Activated T-helper 17 cell treated with anti-CD3 and anti-CD28 coated beads, Interleukin-2, amount 50 U/mL, for 72 hours (primary cell): ENCODE measurements at regions not wholly inside any gene's neighbourhood (a gene's known extent, or its start where the extent isn't known, plus 50 kb on each side); places are given as distances from the start of the nearest gene placed in this dataset.

ENCODE experiments used
- ATAC-seq: fragments of 150-1000 bp; cut with Tn5 transposase; replicated peaks from 2 replicates; pipeline ENCODE4 v1.10.0; 2021; ENCODE audit warnings: mild to moderate bottlenecking, moderate library complexity
- H3K27ac Mint-ChIP-seq: one replicate; pipeline ENCODE4 v1.8.0; 2022; ENCODE audit warnings: mixed read lengths
- H3K27me3 Mint-ChIP-seq: one replicate; pipeline ENCODE4 v1.8.0; 2022; ENCODE audit warnings: mixed read lengths
- H3K36me3 Mint-ChIP-seq: one replicate; pipeline ENCODE4 v1.8.0; 2022; ENCODE audit warnings: low read depth, mild to moderate bottlenecking, mixed read lengths
- H3K4me1 Mint-ChIP-seq: one replicate; pipeline ENCODE4 v1.8.0; 2022; ENCODE audit warnings: mixed read lengths
- H3K4me3 Mint-ChIP-seq: one replicate; pipeline ENCODE4 v1.8.0; 2022; ENCODE audit warnings: mild to moderate bottlenecking, mixed read lengths
- H3K9me3 Mint-ChIP-seq: one replicate; pipeline ENCODE4 v1.8.0; 2022; ENCODE audit warnings: mixed read lengths

GRCh38 chr2:59733567-59733930 is 819.9 kb downstream of the BCL11A start:
- ATAC-seq: no peak
- H3K9me3 Mint-ChIP-seq: no peaks in the 10 kb centered on the region
- no peaks in the 10 kb centered on the region for H3K27me3 Mint-ChIP-seq
- H3K4me1 Mint-ChIP-seq: no peaks in the 10 kb centered on the region
- H3K4me3 Mint-ChIP-seq: no peak overlapping the region
- H3K27ac Mint-ChIP-seq: no peak overlapping the region
- no peaks in the 10 kb centered on the region for H3K36me3 Mint-ChIP-seq

DNA sequence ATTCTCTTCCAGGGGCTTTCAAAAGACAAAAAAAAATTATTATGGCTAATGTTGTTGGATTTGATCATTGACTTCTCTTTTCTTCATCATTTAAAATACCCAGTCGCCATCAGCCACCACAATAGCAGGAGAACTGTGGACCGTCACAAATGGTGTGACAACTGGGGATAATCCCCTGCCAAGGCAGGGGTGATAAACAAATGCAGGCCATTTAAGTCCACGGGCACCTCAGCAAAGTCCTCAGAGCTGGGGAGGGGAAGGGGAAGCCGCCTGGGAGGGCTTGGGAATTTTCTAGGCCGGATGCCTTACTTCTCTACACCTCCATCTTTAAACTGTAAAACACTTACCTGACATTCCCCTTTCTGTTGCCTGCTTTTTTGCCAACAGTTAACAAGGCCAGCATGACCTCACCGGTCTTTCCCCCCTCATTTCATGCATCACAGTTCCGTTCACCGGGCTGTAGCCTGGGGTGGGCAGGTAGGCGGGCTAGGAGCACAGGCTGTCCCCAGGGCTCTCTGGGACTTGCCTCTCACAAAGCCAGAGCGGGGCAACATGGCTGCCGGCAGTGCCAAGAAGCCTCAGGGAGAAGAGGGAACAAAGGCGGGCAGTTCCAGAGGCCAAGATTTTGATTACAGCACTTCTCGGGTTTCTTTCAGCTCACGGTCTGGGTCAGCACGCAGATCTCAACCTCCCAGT is 820.4 kb downstream of the BCL11A start:
- Mint-ChIP-seq H3K4me1 (no peaks in the 10 kb centered on the region), H3K4me3 (no peak overlapping the region)
- no peak for ATAC-seq

DNA sequence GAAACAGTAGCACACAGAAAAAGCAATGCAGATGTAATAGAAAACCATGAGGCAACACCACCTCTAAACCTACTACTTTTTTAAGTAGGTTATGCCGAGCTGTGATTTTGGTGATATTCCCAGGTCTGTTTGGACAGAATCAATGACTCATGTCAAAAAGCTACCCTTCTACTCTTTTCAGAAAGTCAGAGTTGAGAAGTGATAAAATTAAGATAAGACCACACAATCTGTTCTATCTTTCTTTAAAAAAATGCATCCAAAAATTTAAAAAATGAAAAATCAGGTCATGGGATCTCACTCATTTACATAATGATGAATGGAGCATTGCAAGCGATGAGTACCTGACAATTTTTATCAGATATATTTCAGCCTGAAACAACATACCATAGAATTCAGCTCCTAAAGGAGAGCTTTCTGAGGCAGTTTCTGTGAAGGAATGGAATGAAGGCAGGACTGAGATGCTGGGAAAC is 826.3 kb downstream of the BCL11A start:
- Mint-ChIP-seq H3K4me1 (no peaks in the 10 kb centered on the region), H3K36me3 (no peaks in the 10 kb centered on the region), H3K27ac (no peak overlapping the region), H3K27me3 (no peaks in the 10 kb centered on the region), H3K4me3 (no peak overlapping the region), H3K9me3 (peaks cover 3% of the 10 kb centered on the region)
- no peak for ATAC-seq

More for the DNA sequence above, 820.4 kb downstream of the BCL11A start:
- no peaks in the 10 kb centered on the region for H3K36me3 Mint-ChIP-seq
- no peaks in the 10 kb centered on the region for H3K9me3 Mint-ChIP-seq
- no peaks in the 10 kb centered on the region for H3K27me3 Mint-ChIP-seq
- no peak overlapping the region for H3K27ac Mint-ChIP-seq

- Mint-ChIP-seq H3K4me3 (no peak overlapping the region), H3K27ac (no peak overlapping the region), H3K36me3 (no peaks in the 10 kb centered on the region), H3K4me1 (no peaks in the 10 kb centered on the region), H3K9me3 (peaks cover 3% of the 10 kb centered on the region), H3K27me3 (no peaks in the 10 kb centered on the region)
- ATAC-seq: no peak
Measured at GRCh38 chr2:59726228-59727120, 827.0 kb downstream of the BCL11A start.

GRCh38 chr2:59724746-59725145 is 828.7 kb downstream of the BCL11A start:
- Mint-ChIP-seq H3K4me3 (no peak overlapping the region), H3K27me3 (no peaks in the 10 kb centered on the region), H3K9me3 (peaks cover 3% of the 10 kb centered on the region), H3K27ac (no peak overlapping the region), H3K4me1 (no peaks in the 10 kb centered on the region), H3K36me3 (no peaks in the 10 kb centered on the region)
- no peak for ATAC-seq

GRCh38 chr2:59720296-59720866 is 833.1 kb downstream of the BCL11A start:
- Mint-ChIP-seq H3K27ac (no peak overlapping the region), H3K27me3 (no peaks in the 10 kb centered on the region), H3K4me1 (no peaks in the 10 kb centered on the region), H3K4me3 (no peak overlapping the region), H3K9me3 (peaks cover 3% of the 10 kb centered on the region), H3K36me3 (no peaks in the 10 kb centered on the region)
- ATAC-seq: no peak

- no peak for ATAC-seq
- Mint-ChIP-seq H3K27ac (no peak overlapping the region), H3K27me3 (no peaks in the 10 kb centered on the region), H3K9me3 (no peaks in the 10 kb centered on the region), H3K4me3 (no peak overlapping the region), H3K4me1 (no peaks in the 10 kb centered on the region), H3K36me3 (no peaks in the 10 kb centered on the region)
Measured at GRCh38 chr2:59713577-59713976, 839.9 kb downstream of the BCL11A start.

DNA sequence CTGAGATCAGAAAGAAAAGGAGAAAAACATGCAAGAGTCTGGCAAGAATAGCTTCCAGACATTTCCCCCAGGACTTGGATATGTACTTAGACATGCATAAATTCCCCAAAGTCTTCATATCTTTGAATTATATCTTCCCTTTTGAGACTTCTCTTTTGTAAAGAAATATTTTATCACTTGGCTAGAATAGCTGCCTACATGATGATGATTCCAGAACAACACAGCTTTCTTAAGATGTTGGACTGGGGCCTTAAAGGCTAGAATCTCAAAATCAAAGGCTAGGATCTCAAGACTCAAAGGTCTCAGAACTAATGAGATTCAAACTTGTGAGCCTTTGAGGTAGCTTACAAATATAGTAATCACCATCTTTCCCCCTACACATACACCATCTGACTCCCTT is 842.3 kb downstream of the BCL11A start:
- H3K4me1 Mint-ChIP-seq: no peaks in the 10 kb centered on the region
- ATAC-seq: no peak
- H3K4me3 Mint-ChIP-seq: no peak overlapping the region
- no peaks in the 10 kb centered on the region for H3K36me3 Mint-ChIP-seq
- no peak overlapping the region for H3K27ac Mint-ChIP-seq
- H3K27me3 Mint-ChIP-seq: no peaks in the 10 kb centered on the region
- no peaks in the 10 kb centered on the region for H3K9me3 Mint-ChIP-seq

GRCh38 chr2:59706729-59707128 is 846.7 kb downstream of the BCL11A start:
- ATAC-seq: no peak
- Mint-ChIP-seq H3K4me1 (no peaks in the 10 kb centered on the region), H3K27me3 (no peaks in the 10 kb centered on the region), H3K4me3 (no peak overlapping the region), H3K36me3 (no peaks in the 10 kb centered on the region), H3K9me3 (peaks cover 12% of the 10 kb centered on the region), H3K27ac (no peak overlapping the region)

GRCh38 chr2:59703796-59704195 is 849.7 kb downstream of the BCL11A start:
- no peak overlapping the region for H3K4me3 Mint-ChIP-seq
- H3K27ac Mint-ChIP-seq: no peak overlapping the region
- peaks cover 12% of the 10 kb centered on the region for H3K9me3 Mint-ChIP-seq
- ATAC-seq: no peak
- no peaks in the 10 kb centered on the region for H3K4me1 Mint-ChIP-seq
- H3K36me3 Mint-ChIP-seq: no peaks in the 10 kb centered on the region
- H3K27me3 Mint-ChIP-seq: no peaks in the 10 kb centered on the region

DNA sequence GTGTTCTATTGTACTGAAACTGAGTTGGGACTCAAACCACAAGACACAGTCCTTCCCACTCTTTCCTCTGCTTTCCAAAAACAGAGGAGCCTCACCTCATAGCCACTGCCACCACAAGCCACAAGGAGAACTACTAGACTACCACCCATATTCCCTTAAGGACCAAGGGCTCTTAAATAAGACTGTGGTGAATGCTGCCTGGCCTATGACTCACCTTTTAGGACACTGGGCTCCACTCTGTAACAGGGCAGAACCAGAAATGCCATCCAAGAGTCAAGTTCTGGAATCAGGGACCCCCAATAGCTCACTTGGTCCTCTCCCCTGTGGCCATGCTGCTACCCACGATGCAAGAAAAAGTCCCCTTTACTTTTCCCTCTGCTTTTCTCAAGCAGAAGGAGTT is 851.4 kb downstream of the BCL11A start:
- H3K27ac Mint-ChIP-seq: no peak overlapping the region
- no peak for ATAC-seq
- H3K9me3 Mint-ChIP-seq: peaks cover 12% of the 10 kb centered on the region
- no peaks in the 10 kb centered on the region for H3K27me3 Mint-ChIP-seq
- H3K4me3 Mint-ChIP-seq: no peak overlapping the region
- no peaks in the 10 kb centered on the region for H3K36me3 Mint-ChIP-seq
- H3K4me1 Mint-ChIP-seq: no peaks in the 10 kb centered on the region

DNA sequence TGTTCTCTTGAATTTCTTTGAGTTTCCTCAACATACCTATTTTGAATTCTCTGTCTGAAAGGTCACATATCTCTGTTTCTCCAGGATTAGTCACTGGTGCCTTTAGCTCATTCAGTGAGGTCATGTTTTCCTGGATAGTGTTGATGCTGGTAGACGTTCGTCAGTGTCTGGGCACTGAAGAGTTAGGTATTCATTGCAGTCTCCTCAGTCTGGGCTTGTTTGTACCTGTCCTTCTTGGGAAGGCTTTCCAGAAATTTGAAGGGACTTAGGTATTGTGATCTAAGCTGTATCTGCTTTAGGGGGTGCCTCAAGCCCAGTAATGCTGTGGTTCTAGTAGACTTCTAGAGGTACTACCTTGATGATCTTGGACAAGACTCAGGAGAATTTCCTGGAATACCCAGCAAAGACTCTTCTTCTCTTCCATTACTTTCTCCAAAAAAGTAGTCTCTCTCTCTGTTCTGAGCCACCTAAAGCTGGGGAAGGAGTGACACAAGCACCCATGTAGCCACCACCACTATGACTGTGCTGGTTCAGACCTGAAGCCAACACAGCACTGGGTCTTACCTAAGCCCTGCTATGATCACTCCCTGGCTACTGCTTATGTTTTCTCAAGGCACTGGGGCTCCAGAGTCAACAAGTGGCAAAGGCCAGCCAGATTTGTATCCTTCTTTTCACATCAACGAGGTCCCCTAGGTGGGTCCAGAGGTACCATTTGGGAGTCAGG is 852.0 kb downstream of the BCL11A start:
- no peak overlapping the region for H3K27ac Mint-ChIP-seq
- H3K4me1 Mint-ChIP-seq: no peaks in the 10 kb centered on the region

GRCh38 chr2:59694176-59694575 is 859.3 kb downstream of the BCL11A start:
- Mint-ChIP-seq H3K4me1 (no peaks in the 10 kb centered on the region), H3K27me3 (no peaks in the 10 kb centered on the region), H3K4me3 (no peak overlapping the region), H3K27ac (no peak overlapping the region), H3K9me3 (peaks cover 7% of the 10 kb centered on the region), H3K36me3 (no peaks in the 10 kb centered on the region)
- no peak for ATAC-seq

More for the DNA sequence above, 852.0 kb downstream of the BCL11A start:
- Mint-ChIP-seq H3K36me3 (no peaks in the 10 kb centered on the region), H3K27me3 (no peaks in the 10 kb centered on the region), H3K4me3 (no peak overlapping the region), H3K9me3 (peaks cover 12% of the 10 kb centered on the region)
- ATAC-seq: no peak

DNA sequence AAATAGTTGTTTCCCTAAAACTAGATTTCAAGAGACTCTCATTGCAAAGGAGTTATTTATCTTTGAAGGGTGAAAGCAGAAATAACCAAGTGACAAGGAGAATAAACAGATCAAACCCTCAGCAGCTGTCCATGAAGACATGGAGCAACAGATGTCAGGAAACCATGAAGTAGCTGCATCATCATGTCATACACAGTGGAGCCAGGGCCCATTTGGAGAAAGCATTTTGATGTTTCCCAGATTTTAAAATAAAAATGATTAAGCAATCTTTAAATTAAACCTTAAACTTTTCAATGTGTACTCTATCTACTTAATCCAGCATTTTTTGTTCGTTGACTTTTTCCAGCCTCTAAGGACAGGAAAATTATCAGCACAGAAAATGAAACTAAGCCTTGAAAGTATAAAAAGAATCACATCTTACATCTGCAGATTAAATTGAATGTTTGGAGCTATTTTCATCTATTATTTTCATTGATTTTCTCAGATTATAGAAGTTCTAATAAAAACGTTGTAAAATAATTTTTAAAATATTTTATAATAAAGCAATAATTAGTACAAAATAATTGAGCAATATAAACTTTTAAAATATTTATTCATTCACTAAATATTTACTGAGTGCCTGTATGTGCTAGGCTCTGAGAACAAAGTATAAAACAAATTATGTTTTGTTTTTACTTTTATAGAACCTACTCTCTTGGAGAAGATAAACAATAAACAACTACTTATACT is 860.1 kb downstream of the BCL11A start:
- ATAC-seq: no peak
- no peaks in the 10 kb centered on the region for H3K27me3 Mint-ChIP-seq
- H3K36me3 Mint-ChIP-seq: no peaks in the 10 kb centered on the region
- peaks cover 7% of the 10 kb centered on the region for H3K9me3 Mint-ChIP-seq
- no peak overlapping the region for H3K27ac Mint-ChIP-seq
- H3K4me1 Mint-ChIP-seq: no peaks in the 10 kb centered on the region
- H3K4me3 Mint-ChIP-seq: no peak overlapping the region
